ENCODE measurements at regions not wholly inside any gene's neighbourhood (a gene's known extent, or its start where the extent isn't known, plus 50 kb on each side); places are given as distances from the start of the nearest gene placed in this dataset.

- no peak for TF ChIP-seq POLR2AphosphoS5 (IDR thresholded peaks at IDR 0.05)
- TF ChIP-seq POLR2A (IDR thresholded peaks at IDR 0.05), result no peak
Measured at GRCh38 chr6:153931431-153931830, 107.6 kb upstream of the OPRM1 start.
